ENCODE measurements at regions not wholly inside any gene's neighbourhood (a gene's known extent, or its start where the extent isn't known, plus 50 kb on each side); places are given as distances from the start of the nearest gene placed in this dataset.
A peak's percentile ranks its signal among the peaks of the same experiment; 100 is the strongest.

GRCh38 chr2:195369218-195369587 lies 287.8 kb upstream of the SLC39A10 start:
- TF ChIP-seq FOXM1 (IDR thresholded peaks at IDR 0.05; ENCODE audit: borderline replicate concordance, low read depth): no peak
- TF ChIP-seq USF1 (IDR thresholded peaks at IDR 0.05): no peak
- TF ChIP-seq RAD21 (IDR thresholded peaks at IDR 0.05; ENCODE audit: low read depth): no peak
- no peak for TF ChIP-seq EP300 (IDR thresholded peaks at IDR 0.05; ENCODE audit: borderline replicate concordance)
- no peak for TF ChIP-seq CREB1 (IDR thresholded peaks at IDR 0.05; ENCODE audit: low read depth)
- TF ChIP-seq MAX (IDR thresholded peaks at IDR 0.05): no peak
- no peak for TF ChIP-seq ZBTB7A (IDR thresholded peaks at IDR 0.05; ENCODE audit: low read depth)
- TF ChIP-seq NFIC (IDR thresholded peaks at IDR 0.05): no peak
- no peak for TF ChIP-seq YY1 (IDR thresholded peaks at IDR 0.05; ENCODE audit: low read depth)
- no peak for TF ChIP-seq TEAD4 (IDR thresholded peaks at IDR 0.05)

- TF ChIP-seq TCF12 (IDR thresholded peaks at IDR 0.05; ENCODE audit: low read depth) (no peak), YY1 (IDR thresholded peaks at IDR 0.05; ENCODE audit: low read depth) (no peak), FOXM1 (IDR thresholded peaks at IDR 0.05; ENCODE audit: borderline replicate concordance, low read depth) (no peak), RAD21 (IDR thresholded peaks at IDR 0.05; ENCODE audit: low read depth) (no peak), EGR1 (IDR thresholded peaks at IDR 0.05) (no peak), ZBTB7A (IDR thresholded peaks at IDR 0.05; ENCODE audit: low read depth) (no peak), TAF1 (IDR thresholded peaks at IDR 0.05; ENCODE audit: low read depth) (no peak), CREB1 (IDR thresholded peaks at IDR 0.05; ENCODE audit: low read depth) (no peak), EP300 (IDR thresholded peaks at IDR 0.05; ENCODE audit: borderline replicate concordance) (no peak), TEAD4 (IDR thresholded peaks at IDR 0.05) (no peak), CEBPB (IDR thresholded peaks at IDR 0.05) (no peak), NFIC (IDR thresholded peaks at IDR 0.05) (no peak), MAX (IDR thresholded peaks at IDR 0.05) (no peak), USF1 (IDR thresholded peaks at IDR 0.05) (no peak)
- TF ChIP-seq, protein P1, sequence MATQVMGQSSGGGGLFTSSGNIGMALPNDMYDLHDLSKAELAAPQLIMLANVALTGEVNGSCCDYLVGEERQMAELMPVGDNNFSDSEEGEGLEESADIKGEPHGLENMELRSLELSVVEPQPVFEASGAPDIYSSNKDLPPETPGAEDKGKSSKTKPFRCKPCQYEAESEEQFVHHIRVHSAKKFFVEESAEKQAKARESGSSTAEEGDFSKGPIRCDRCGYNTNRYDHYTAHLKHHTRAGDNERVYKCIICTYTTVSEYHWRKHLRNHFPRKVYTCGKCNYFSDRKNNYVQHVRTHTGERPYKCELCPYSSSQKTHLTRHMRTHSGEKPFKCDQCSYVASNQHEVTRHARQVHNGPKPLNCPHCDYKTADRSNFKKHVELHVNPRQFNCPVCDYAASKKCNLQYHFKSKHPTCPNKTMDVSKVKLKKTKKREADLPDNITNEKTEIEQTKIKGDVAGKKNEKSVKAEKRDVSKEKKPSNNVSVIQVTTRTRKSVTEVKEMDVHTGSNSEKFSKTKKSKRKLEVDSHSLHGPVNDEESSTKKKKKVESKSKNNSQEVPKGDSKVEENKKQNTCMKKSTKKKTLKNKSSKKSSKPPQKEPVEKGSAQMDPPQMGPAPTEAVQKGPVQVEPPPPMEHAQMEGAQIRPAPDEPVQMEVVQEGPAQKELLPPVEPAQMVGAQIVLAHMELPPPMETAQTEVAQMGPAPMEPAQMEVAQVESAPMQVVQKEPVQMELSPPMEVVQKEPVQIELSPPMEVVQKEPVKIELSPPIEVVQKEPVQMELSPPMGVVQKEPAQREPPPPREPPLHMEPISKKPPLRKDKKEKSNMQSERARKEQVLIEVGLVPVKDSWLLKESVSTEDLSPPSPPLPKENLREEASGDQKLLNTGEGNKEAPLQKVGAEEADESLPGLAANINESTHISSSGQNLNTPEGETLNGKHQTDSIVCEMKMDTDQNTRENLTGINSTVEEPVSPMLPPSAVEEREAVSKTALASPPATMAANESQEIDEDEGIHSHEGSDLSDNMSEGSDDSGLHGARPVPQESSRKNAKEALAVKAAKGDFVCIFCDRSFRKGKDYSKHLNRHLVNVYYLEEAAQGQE (IDR thresholded peaks at IDR 0.05; ENCODE audit: low read depth): no peak
Observed at GRCh38 chr2:195368249-195369217, 288.5 kb upstream of the SLC39A10 start.

DNA sequence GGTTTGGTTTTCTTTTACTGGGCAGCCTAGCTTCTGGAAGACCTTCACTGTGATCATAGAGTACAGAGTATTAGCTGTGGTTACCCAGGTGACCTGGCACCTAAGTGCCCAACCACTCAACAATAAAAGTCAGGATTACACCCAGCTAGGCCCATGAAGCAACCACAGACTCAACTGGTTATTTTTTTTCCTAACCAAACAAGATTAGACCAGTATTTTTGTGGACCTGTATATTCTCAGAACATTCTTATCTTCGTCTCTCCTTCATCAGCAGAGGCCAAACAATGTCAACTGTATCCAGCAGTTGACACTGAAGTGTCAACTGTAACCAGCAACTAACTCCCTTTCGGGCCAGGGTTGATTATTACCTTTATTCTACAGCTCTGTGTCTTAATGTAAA lies 289.2 kb upstream of the SLC39A10 start:
- TF ChIP-seq MAX (IDR thresholded peaks at IDR 0.05) (no peak), USF1 (IDR thresholded peaks at IDR 0.05) (no peak), TEAD4 (IDR thresholded peaks at IDR 0.05) (no peak), TCF12 (IDR thresholded peaks at IDR 0.05; ENCODE audit: low read depth) (no peak), TAF1 (IDR thresholded peaks at IDR 0.05; ENCODE audit: low read depth) (no peak), EP300 (IDR thresholded peaks at IDR 0.05; ENCODE audit: borderline replicate concordance) (no peak), CEBPB (IDR thresholded peaks at IDR 0.05) (no peak), EGR1 (IDR thresholded peaks at IDR 0.05) (no peak)

- TF ChIP-seq TEAD4 (IDR thresholded peaks at IDR 0.05) (peak; percentile 45; the same call in 1 of the 2 replicates), RAD21 (IDR thresholded peaks at IDR 0.05; ENCODE audit: low read depth) (no peak)
Observed at GRCh38 chr2:195364015-195364965, 292.7 kb upstream of the SLC39A10 start.

DNA sequence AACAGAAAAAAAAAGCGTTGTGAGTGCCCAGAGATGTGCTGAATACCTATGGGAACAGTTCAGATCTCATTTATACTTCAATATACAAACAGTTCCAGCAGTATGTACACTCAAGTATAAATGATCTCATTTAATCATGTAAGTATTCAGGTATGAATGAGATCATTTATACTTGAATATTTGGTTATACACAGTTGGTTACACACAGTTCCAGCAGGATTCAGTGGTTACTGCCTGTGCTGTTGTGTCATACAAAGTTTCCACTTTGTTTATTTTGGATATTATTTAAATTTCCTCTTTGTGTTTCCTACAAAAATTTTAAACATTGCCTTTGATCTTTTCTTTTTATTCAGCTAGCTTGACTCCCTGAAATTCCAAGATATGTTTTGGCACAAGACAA lies 293.5 kb upstream of the SLC39A10 start:
- no peak for TF ChIP-seq CREB1 (IDR thresholded peaks at IDR 0.05; ENCODE audit: low read depth)
- TF ChIP-seq FOXM1 (IDR thresholded peaks at IDR 0.05; ENCODE audit: borderline replicate concordance, low read depth): no peak
- no peak for TF ChIP-seq NFIC (IDR thresholded peaks at IDR 0.05)
- TF ChIP-seq, protein P1 (IDR thresholded peaks at IDR 0.05; ENCODE audit: low read depth): no peak
- TF ChIP-seq EP300 (IDR thresholded peaks at IDR 0.05; ENCODE audit: borderline replicate concordance): no peak
- TF ChIP-seq YY1 (IDR thresholded peaks at IDR 0.05; ENCODE audit: low read depth): no peak
- TF ChIP-seq MAX (IDR thresholded peaks at IDR 0.05): no peak
- no peak for TF ChIP-seq TCF12 (IDR thresholded peaks at IDR 0.05; ENCODE audit: low read depth)
- TF ChIP-seq TEAD4 (IDR thresholded peaks at IDR 0.05): no peak
- no peak for TF ChIP-seq RAD21 (IDR thresholded peaks at IDR 0.05; ENCODE audit: low read depth)
- no peak for TF ChIP-seq ZBTB7A (IDR thresholded peaks at IDR 0.05; ENCODE audit: low read depth)
- TF ChIP-seq EGR1 (IDR thresholded peaks at IDR 0.05): no peak
- no peak for TF ChIP-seq USF1 (IDR thresholded peaks at IDR 0.05)
